NCI-H187 (cell line): ENCODE measurements at regions not wholly inside any gene's neighbourhood (a gene's known extent, or its start where the extent isn't known, plus 50 kb on each side); places are given as distances from the start of the nearest gene placed in this dataset.
"Not testable (repeated sequence)": the region's sequence is repeated elsewhere in the genome, so short reads cannot be mapped to it uniquely, and the experiment has no call there.

Source experiments
- DNase-seq, 2 experiments: peaks; one replicate each; lab custom pipeline; 2025; lab: John Stamatoyannopoulos, UW

DNA sequence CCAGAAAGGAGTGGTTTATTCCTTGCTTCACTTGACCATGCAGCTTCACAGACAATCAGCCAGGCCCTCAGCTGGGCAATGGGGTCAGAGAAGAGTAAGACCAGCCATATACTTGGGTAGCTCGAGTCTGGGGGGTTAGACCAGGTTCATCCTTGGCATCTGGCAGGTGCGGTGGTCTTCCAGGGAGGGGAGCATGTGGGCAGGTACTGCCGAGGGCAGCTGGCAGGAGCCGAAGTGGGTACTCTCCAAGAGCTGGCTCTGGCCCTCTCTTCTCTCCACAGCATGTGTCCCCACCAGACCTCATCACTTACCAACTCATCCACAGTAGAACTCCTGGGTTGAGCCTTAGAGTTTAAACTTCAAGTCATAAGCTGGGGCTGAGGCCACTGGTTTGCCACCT, 156.8 kb downstream of the FOXD2 start:
- no peak for DNase-seq

DNA sequence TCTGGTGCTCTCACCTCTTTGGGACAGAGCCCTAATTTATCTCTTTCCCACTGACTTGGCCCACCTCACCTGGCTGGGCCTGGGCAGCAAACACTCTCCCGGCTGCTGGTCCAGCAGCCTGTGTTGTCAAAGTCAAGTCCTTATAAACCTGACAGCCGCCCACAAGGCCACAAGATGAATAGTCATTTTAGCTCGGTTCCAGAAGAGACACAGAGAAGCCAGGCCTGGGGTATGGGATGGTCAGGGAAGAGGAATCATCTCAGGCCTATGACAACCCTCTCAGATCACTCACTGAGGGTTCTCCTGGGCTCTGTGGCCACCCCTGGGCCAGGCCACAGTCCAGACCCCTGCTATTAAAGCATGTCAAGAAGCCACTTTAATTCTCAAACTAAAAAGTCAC, 158.5 kb downstream of the FOXD2 start:
- no peak for DNase-seq

DNA sequence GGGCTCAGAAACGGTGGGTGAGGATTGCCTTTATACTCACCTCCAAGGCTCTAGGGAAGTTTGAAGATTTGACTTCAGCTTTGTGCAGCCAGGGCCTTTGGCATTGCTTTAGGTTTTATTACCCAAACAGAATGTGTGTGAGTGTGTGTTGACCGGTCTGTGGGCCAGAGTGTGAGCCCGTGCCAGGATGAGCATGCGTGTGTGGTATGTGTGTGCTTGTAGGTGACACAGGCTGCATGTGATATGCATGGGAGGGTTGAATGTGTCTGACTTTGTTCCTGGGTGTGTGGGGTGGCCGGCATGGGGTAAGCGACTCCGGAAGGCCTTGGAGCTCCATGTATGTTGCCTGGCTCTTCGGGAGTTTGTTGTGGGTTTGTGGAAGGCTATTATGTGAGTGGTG, 160.5 kb downstream of the FOXD2 start:
- no peak for DNase-seq

DNA sequence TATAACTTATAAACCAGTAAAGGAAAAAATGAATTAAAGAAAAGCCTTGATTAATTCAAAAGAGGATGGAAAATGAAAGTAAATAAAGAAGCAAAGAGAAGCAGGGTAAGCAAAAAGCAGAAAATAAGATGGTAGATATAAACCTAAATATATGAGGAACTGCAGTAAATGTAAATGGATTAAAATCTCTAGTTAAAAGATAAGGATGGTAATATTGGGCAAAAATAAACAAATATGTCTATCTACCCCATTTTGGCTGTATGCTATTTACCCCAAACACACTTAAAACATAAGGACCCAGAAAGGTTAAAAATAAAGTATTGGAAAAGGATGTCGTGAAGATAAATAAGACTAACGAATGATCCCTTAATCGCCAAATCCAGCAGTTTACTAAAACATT, 161.9 kb downstream of the FOXD2 start:
- no peak for DNase-seq

DNA sequence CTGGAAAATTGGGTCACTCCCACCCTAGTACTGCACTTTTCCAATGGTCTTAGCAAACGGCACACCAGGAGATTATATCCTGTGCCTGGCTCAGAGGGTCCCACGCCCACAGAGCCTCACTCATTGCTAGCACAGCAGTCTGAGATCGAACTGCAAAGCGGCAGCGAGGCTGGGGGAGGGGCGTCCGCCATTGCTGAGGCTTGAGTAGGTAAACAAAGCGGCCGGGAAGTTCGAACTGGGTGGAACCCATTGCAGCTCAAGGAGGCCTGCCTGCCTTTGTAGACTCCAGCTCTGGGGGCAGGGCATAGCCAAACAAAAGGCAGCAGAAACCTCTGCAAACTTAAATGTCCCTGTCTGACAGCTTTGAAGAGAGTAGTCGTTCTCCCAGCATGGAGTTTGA, 164.6 kb downstream of the FOXD2 start:
- DNase-seq: not testable (repeated sequence)

DNA sequence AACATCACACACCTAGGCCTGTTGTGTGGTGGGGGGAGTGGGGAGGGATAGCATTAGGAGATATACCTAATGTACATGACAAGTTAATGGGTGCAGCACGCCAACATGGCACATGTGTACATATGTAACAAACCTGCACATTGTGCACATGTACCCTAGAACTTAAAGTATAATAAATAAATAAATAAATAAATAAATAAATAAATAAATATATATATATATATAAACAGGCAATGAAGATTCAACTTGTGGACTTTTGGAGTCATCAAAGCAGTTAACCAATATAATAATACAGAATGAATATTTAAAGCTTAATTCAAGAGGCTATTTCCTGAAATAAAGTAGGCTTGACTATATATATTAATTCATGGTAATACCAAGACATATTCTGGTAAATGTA, 167.0 kb downstream of the FOXD2 start:
- not testable (repeated sequence) for DNase-seq

DNA sequence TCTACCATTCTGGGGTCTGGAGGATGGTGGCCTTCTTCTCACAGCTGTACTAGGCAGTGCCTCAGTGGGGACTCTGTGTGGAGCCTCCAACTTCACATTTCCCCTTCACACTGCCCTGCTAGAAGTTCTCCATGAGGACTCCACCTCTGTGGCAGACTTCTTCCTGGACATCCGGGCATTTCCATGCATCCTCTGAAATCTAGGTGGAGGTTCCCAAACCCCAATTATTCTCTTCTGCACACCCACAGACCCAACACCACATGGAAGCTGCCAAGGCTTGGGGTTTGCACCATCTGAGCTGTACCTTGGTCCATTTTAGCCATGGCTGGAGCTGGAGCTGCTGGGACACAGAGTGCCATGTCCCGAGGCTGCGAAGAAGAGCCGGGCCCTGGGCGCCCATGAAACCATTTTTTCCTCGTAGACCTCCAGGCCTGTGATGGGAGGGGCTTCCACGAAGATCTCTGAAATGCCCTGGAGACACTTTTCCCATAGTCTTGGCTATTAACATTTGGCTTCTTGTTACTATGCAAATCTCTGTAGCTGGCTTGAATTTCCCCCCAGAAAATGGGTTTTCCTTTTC, 170.5 kb downstream of the FOXD2 start:
- no peak for DNase-seq

DNA sequence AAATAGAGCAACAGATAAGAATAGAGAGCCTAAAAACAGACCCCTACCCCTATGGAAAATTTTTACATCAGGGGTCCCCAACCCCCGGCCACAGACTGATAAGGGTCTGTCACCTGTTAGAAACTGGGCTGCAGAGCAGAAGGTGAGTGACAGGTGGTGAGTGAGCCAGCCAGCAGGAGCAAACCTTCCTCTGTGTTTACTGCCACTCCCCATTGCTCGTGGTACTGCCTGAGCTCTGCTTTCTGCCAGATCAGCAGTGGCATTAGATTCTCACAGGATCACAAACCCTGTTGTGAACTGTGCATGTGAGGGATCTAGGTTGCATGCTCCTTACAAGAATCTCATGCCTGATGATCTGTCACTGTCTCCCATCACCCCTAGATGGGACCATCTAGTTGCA, 174.1 kb downstream of the FOXD2 start:
- DNase-seq: no peak

DNA sequence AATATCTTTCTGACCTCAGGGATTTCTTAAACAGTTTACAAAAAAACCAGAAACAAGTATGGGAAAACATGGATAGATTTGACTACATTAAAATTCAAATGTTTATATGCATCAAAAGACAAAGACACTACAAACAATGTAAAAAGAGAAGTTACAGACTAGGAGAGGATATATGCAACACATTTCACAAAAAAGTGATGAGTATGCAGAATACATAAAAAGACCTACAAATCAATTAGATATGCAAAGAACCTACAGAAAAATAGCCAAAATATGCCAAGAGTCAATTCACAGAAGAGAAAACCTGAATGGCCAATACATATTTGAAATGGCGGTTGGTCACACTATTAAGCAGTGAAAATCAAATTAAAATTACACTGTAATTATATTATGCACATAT, 175.0 kb downstream of the FOXD2 start:
- no peak for DNase-seq

DNA sequence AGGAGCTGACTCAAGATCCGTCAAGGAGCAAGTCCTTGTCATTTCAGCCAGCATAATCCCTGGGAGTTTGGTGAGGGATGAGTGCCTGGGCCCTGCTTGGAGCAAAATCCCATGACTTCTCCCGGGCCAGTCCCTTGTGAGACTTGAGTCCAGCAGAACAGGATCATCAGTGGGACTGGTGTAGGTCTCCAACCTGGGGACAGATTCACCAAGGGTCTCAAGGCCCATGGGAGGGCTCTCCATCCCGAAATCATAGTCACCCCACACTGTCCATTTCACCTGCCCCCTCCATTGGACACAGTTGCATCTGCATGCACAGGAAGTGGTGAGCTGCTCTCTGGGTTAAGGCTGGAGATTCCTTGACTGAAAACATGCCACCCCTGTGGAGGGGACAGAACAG, 178.2 kb downstream of the FOXD2 start:
- DNase-seq: no peak

DNA sequence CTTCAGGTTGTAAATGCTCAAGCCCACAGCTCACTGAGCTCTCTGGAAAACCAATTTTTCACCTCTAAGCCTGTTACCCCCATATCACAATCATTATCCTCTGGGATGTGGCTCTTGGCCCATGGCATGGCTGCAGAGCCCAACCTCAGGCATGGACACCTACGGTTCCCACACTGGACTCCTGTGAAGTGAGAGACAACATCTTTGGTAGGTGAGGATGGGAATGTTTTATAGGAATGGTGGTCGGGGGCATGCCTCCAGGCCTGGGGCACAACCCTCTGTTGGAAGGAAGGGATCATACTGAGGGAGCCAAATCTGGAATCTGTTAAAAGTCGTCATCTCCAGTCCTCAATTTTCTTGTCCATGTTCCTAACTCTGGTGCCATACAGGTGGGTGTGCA, 179.1 kb downstream of the FOXD2 start:
- no peak for DNase-seq

DNA sequence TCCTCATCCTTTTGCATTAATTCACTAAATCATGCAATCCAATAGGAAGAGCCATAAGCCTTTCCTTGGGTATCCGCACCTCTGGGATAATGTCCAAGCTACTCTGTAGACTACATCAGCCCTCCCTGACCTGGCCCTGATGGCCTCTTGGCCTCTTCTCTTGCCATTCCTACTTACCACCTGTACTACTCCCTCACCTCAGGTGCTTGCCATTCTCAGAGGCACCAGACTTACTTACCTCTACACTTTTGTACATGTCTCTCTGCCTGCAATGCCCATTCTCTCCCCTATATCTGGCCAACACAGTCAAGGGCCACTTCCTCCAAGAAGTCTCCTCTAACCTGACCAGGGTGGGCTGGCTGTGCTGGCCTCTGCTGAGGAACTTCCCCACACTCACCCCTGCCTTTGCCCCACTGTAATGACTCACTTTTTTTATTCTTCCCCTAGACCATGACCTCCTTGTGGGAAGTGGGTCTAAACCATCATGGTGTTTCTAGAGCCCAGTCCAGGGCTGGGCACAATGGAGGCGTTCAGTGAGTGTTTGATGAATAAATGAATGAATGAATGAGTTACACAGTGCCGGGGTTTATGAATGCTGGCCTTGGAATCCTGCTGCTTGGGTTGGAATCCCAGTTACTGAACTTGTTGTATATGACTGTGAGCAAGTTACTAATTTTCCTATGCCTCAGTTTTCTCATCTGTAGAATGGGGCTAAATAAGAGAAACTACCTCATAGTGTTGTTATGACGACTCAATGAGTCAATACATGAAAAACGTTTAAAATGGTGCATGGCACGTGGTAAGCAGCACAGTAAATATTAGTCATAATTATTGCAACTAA, 179.8 kb downstream of the FOXD2 start:
- DNase-seq: no peak

DNA sequence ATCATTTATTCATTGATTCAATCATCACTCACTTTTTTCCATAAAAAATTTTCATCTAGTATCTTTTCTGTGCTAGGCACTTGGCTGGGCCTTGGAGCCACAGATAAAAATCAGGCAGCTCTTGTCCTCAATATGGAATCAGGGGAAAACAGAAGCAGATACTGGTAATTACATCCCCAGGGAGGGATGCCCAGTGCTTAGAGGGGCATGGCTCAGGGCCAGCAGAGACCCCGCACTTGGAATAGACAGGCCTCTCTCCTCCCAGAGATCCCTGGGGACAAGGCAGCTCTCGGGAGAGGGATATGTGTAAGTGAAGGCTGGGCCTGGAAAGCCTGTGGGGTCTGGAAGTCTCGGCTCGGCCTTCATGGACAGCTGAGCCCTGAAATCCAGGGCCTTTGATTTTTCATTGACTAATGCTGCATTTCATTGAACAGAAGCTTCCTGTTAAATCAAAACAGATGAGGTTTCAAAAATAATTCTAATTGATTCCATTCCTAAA, 180.4 kb downstream of the FOXD2 start:
- no peak for DNase-seq

DNA sequence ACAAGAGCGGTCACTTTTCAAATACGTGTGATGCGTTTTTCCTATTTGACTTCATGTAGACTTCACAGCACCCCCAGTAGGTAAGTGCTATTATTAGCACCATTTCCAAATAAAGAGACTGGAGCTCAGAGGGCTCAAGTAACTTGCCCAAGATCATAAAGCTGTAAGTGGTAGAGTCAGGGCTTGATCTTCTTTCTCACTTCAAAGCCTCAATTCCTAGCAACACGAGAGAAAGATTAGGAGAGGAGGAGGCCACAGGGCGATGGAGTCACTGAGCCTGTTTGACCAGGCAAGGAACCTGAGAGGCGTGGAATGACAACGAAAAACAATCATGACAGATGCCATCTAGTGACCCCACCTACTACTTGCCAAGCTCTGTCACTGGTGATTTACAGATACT, 181.0 kb downstream of the FOXD2 start:
- no peak for DNase-seq

DNA sequence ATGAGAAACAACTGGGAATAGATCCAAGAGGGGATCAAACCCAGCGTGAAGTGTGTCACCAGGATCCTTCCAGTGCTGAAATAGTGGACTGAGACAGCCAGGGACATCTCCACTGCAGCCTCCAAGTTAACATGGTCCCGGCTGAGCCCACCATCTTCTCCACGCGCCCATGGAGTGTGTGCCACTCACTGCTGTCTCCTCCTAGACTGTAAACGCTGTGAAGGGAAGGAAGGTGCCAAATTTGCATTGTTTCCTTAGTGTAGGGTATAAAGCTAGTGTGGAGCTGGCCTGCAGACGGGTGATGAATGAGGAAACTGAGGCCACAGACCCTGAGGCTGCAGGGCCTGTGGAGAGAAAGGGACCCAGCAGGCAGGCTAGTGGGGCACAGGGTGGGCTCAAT, 183.6 kb downstream of the FOXD2 start:
- no peak for DNase-seq

DNA sequence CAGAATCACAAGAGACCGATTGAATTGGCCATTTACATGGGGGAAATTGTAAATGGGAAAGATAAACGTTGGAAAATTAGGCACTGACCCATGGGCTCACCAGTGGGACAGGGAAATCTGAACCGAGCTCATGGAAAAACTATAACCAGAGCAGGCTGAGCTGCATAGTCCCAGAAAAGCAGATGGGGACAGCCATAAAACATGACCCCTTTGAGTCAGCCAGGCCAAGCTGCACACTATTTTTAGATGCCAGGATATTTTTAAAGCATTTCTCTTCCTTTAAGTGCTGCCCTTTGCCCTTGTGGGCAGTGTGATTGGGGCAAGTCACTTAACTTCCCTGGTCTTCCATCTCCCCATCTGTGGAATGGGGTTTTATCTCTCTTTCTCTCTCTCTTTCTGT, 184.1 kb downstream of the FOXD2 start:
- DNase-seq: no peak

DNA sequence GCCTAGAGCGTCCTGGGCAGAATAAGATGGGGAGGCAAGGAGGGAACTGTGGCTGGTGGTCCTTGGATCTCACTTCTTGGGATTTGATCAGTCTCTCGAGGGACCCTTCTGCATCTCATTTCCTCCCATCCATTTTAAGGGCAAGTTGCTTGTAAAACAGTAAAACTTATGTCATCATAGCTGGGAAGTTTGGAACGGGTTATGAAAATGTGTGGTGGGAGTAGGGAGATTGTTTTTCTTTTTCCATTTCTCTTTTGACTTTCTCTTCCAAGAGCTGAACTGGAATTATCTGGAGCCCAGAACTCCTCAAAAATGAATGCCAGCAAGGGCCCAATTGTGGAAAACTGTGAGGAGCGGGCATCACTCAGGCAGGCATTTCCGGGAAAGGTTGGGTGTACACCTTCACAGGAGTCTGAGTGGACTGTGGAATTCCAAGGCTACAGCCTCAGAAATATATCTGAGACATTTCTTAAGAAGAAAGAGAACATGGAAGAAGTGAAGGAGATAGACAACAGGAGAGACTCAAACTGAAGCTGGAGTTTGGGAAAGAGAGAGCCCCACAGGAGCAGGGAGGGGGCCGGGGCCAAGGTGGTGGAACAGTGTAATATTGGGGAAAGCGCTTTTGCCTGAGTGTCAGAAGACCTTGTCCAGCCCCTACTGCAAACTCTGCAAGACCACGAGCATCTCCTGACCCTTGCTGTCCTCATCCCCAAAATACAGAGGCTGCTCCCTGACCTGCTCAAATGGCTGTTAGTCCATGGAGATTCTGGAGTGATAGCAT, 185.1 kb downstream of the FOXD2 start:
- DNase-seq: no peak

DNA sequence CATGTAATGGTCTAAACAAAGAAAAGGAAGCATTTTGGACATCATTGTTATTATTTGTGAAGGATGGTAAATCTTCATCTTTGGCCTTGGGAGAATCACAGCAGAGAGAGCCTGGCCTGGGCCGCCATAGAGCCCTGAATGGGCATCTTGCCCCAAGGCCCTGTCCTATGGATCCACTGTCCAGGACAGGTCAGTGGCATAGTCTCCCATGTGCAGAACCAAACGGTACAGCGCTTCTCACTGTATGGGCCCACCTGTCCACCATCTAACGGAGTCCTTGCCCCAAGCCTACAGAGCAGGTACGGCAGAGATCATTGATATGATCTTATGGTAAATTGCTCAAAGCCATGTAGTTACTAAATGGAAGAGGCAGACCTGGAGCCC, 185.7 kb downstream of the FOXD2 start:
- DNase-seq: no peak

DNA sequence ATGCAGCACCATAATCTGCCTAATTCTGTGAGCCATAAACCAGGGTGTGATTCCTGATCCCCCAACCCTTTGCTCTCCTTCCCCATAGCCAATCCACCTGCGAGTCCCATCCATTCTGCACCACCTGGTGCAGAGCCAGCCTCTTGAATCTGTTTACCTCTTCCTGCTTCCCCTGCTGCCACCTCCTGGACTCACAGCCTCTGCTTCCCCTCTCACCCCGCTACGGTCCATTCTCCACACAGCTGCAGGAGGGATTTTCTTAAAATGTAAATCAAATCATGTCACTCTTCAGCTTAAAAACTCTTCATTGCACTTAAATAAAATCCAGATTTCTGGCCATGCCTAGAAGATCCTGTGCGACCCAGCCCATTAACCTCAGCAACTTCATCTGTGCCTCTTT, 186.7 kb downstream of the FOXD2 start:
- peak in 1 of 2 experiments; percentile 30 for DNase-seq

DNA sequence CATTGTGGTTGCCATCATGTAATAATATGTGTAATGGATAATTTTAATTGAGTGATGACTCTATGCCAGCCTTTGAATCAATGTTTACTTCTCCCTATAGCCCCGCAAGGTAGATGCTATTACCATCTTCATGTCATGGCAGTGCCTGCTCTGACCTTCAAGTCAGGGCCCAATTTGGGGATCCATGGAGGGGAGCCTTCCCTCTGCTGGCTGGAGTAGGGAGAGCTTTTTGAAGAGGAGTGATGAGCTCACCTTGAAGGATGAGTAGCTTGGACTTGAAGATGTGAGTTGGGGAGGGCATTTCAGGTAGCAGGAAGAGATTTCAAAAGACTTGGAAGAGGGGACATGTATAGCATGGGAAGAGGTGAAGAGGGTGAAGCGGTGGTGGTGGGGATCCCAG, 189.2 kb downstream of the FOXD2 start:
- DNase-seq: no peak

DNA sequence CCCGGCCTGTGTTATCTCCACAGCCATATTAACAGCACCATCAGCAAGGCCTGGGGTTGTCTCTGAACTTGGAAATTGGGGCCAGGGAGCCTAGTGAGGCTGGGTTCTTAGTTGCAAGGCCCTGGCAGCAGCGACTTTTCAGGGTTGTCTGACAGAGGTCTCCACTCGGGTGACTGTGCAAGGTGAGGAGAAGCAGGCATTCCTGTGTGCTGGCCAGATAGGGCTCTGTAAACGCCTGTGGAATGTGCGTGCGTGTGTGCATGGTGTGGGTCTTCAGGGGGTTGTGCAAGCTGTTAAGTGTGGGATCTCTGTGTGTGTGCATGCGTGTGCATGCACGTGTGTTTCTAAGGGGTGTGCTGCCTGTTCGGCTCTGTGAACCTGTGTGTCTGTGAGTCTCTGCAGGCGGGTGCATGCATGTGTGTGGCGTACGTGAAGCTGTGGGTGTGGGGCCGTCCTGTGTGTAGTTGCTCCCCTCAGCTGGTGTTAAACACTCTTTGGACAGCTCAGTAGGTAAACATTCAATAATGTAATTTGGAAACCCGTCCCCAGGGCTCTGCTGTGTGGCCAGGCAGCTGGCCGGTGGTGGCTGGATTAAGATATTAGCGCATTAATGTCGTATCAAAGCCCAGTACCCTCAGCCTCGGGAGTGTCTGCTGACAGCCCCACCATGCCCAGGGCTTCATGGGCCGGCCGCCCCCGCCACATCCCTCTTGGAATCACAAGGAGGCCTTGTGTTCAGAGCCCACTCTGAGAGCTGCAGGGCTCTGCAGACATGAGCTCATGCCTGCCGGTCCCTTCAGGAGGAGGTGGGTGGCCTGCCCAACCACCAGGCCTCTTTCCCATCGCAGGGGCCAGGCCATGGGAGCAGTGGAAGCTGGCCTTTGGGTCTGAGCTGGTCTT, 189.9 kb downstream of the FOXD2 start:
- no peak for DNase-seq

DNA sequence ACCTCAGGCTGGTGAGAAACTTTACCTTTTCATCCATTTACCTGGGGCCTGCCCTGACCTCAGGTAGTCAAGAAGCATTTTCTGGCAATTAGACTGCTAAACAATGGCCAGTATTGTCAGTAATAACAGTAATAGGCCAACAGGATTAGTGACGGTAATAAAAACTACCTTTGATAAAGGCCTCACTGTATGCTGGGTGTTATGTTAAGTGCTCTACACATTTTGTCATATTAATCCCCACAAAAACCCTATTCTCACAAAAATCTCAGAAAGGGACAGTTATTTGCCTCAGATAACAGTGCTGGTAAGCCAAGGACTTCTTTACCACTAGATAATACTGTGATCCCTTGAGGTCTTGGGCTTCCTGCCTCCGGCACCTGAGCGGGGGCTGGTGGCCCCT, 191.4 kb downstream of the FOXD2 start:
- no peak for DNase-seq
